H1 (cell line): ENCODE measurements at regions not wholly inside any gene's neighbourhood (a gene's known extent, or its start where the extent isn't known, plus 50 kb on each side); places are given as distances from the start of the nearest gene placed in this dataset.

ENCODE experiments used
- CTCF ChIA-PET: fragments of 300-600 bp; sonication (Branson Sonifier 250); formaldehyde crosslinking; loops from one replicate; lab custom pipeline; 2021; ENCODE audit not compliant: partially characterized antibody; lab: Charles Lee
- POLR2A ChIA-PET: fragments of 300-600 bp; sonication (Branson Sonifier 250); formaldehyde crosslinking; loops from one replicate; lab custom pipeline; 2021; ENCODE audit warnings: inconsistent platforms; ENCODE audit not compliant: partially characterized antibody; lab: Charles Lee
- DNase-seq, 2 experiments: peaks; one replicate each; pipeline versions ENCODE4 v3.0.0 to v3.0.0-alpha.2; 2010 to 2022; ENCODE audit warnings: low spot score in 2 of 2, low read depth in 1 of 2, mixed read lengths in 1 of 2
- FAIRE-seq: peaks from 2 replicates; lab custom pipeline; 2011; peaks lifted over from hg19 to GRCh38; lab: Jason Lieb, UNC
- H2AFZ ChIP-seq: 2 replicates; pipeline ENCODE4 v1.8.1; 2012; ENCODE audit warnings: low read length, inconsistent platforms
- H2AK5ac ChIP-seq: 2 replicates; pipeline ENCODE4 v1.6.1; 2013; ENCODE audit warnings: low read depth, low read length
- H2BK120ac ChIP-seq: replicated peaks from 2 replicates; pipeline ENCODE3; 2013; ENCODE audit warnings: low read depth, low read length, inconsistent platforms
- H2BK12ac ChIP-seq: 2 replicates; pipeline ENCODE4 v1.6.1; 2013; ENCODE audit warnings: low read depth, low read length
- H2BK15ac ChIP-seq: 2 replicates; pipeline ENCODE4 v1.6.1; 2013; ENCODE audit warnings: low read length
- H2BK20ac ChIP-seq: 2 replicates; pipeline ENCODE4 v1.6.1; 2013; ENCODE audit warnings: low read length
- H2BK5ac ChIP-seq: 2 replicates; pipeline ENCODE4 v1.6.1; 2013; ENCODE audit warnings: low read depth, low read length
- H3K14ac ChIP-seq: 2 replicates; pipeline ENCODE4 v1.6.1; 2013; ENCODE audit warnings: inconsistent platforms; ENCODE audit not compliant: insufficient read length
- H3K18ac ChIP-seq: 2 replicates; pipeline ENCODE4 v1.6.1; 2013; ENCODE audit warnings: low read length; ENCODE audit errors: extremely low read depth
- H3K23ac ChIP-seq: 2 replicates; pipeline ENCODE4 v1.6.1; 2013; ENCODE audit warnings: inconsistent platforms; ENCODE audit not compliant: insufficient read length
- H3K23me2 ChIP-seq: 2 replicates; pipeline ENCODE4 v1.6.1; 2013; ENCODE audit warnings: low read depth, low read length
- H3K27ac ChIP-seq: 2 replicates; pipeline ENCODE4 v1.6.1; 2011; ENCODE audit warnings: low read depth, low read length, inconsistent platforms
- H3K27me3 ChIP-seq, 4 experiments: replicated peaks in 1 of 4; 1 replicate in 1 of 4; 2 replicates in 3 of 4; pipeline versions ENCODE4 v1.6.1 to v1.8.1; 2011 to 2013; ENCODE audit warnings: low read length in 3 of 4, mild to moderate bottlenecking in 3 of 4, inconsistent platforms in 2 of 4, mixed read lengths in 2 of 4, moderate library complexity in 1 of 4; ENCODE audit not compliant: control insufficient read depth in 3 of 4, insufficient read depth in 3 of 4; ENCODE audit errors: extremely low read depth in 1 of 4
- H3K36me3 ChIP-seq, 4 experiments: 2 replicates each; pipeline versions ENCODE4 v1.6.1 to v1.8.1; 2011 to 2013; ENCODE audit warnings: mild to moderate bottlenecking in 4 of 4, low read length in 3 of 4, moderate library complexity in 2 of 4, control low read depth in 1 of 4, inconsistent platforms in 1 of 4; ENCODE audit not compliant: insufficient read depth in 4 of 4, control insufficient read depth in 2 of 4
- H3K4ac ChIP-seq: replicated peaks from 2 replicates; pipeline ENCODE3; 2013; ENCODE audit warnings: low read length, low read depth, mixed read lengths, inconsistent platforms; ENCODE audit not compliant: insufficient read length
- H3K4me1 ChIP-seq, 4 experiments: replicated peaks in 1 of 4; 1 replicate in 1 of 4; 2 replicates in 3 of 4; pipeline versions ENCODE4 v1.6.1 to v1.8.1; 2011 to 2013; ENCODE audit warnings: low read length in 3 of 4, inconsistent platforms in 2 of 4, mixed read lengths in 1 of 4; ENCODE audit not compliant: insufficient read depth in 4 of 4, control insufficient read depth in 3 of 4
- H3K4me2 ChIP-seq, 2 experiments: 2 replicates each; pipeline versions ENCODE4 v1.6.1 to v1.8.1; 2011 to 2013; ENCODE audit warnings: low read depth in 2 of 2, low read length in 2 of 2, control low read depth in 1 of 2, inconsistent platforms in 1 of 2, mild to moderate bottlenecking in 1 of 2; ENCODE audit not compliant: insufficient read depth in 1 of 2
- H3K4me3 ChIP-seq, 4 experiments: fragments of 200-600, 300-600 bp in 1 of 4; sonication (generic), shearing (Covaris generic), sonication (Bioruptor Twin) in 1 of 4; 2 replicates each; pipeline versions ENCODE4 v1.5.1 to v1.8.1; 2011 to 2016; ENCODE audit warnings: low read length in 4 of 4, low read depth in 3 of 4, control low read depth in 2 of 4, inconsistent platforms in 2 of 4, mild to moderate bottlenecking in 2 of 4, mixed read lengths in 1 of 4, moderate library complexity in 1 of 4; ENCODE audit not compliant: insufficient read depth in 2 of 4; ENCODE audit errors: extremely low read depth in 1 of 4
- H3K56ac ChIP-seq: replicated peaks from 2 replicates; pipeline ENCODE3; 2013; ENCODE audit warnings: low read depth, mild to moderate bottlenecking, mixed read lengths, low read length, inconsistent platforms; ENCODE audit not compliant: insufficient read length
- H3K79me1 ChIP-seq: 2 replicates; pipeline ENCODE4 v1.6.1; 2013; ENCODE audit warnings: low read depth, low read length, control low read depth
- H3K79me2 ChIP-seq, 2 experiments: 2 replicates each; pipeline versions ENCODE4 v1.6.1 to v1.8.1; 2012 to 2013; ENCODE audit warnings: low read length in 2 of 2, mild to moderate bottlenecking in 2 of 2, inconsistent platforms in 1 of 2; ENCODE audit not compliant: insufficient read depth in 2 of 2, control insufficient read depth in 1 of 2
- H3K9ac ChIP-seq, 4 experiments: replicated peaks in 1 of 4; 1 replicate in 1 of 4; 2 replicates in 3 of 4; pipeline versions ENCODE4 v1.6.1 to v1.8.1; 2011 to 2013; ENCODE audit warnings: low read depth in 3 of 4, low read length in 3 of 4, control low read depth in 2 of 4, mild to moderate bottlenecking in 2 of 4, moderate library complexity in 2 of 4, inconsistent platforms in 1 of 4; ENCODE audit errors: extremely low read depth in 1 of 4
- H3K9me3 ChIP-seq, 2 experiments: 2 replicates each; pipeline versions ENCODE4 v1.6.1 to v1.8.1; 2012 to 2013; ENCODE audit warnings: mild to moderate bottlenecking in 2 of 2, moderate library complexity in 2 of 2, control low read depth in 1 of 2, inconsistent platforms in 1 of 2, low read depth in 1 of 2, low read length in 1 of 2, mixed read lengths in 1 of 2; ENCODE audit not compliant: insufficient read depth in 2 of 2
- H4K20me1 ChIP-seq, 2 experiments: replicated peaks in 1 of 2; 2 replicates each; pipeline versions ENCODE3 to v1.8.1; 2011 to 2013; ENCODE audit warnings: inconsistent platforms in 2 of 2, low read length in 2 of 2, mild to moderate bottlenecking in 1 of 2; ENCODE audit not compliant: insufficient read depth in 2 of 2, control insufficient read depth in 1 of 2
- H4K5ac ChIP-seq: 2 replicates; pipeline ENCODE4 v1.6.1; 2013; ENCODE audit warnings: low read length, low read depth, mixed read lengths, inconsistent platforms; ENCODE audit not compliant: insufficient read length
- H4K8ac ChIP-seq: 2 replicates; pipeline ENCODE4 v1.8.0; 2013; ENCODE audit warnings: mild to moderate bottlenecking, moderate library complexity, low read length, inconsistent platforms; ENCODE audit not compliant: insufficient read depth; ENCODE audit errors: extremely low read depth
- H4K91ac ChIP-seq: replicated peaks from 2 replicates; pipeline ENCODE3; 2013; ENCODE audit warnings: low read length, mixed read lengths, inconsistent platforms; ENCODE audit not compliant: insufficient read length
- CEBPB ChIP-seq: IDR thresholded peaks from 2 replicates; pipeline ENCODE4 v1.6.1; 2012; ENCODE audit warnings: low read depth, low read length
- GTF2F1 ChIP-seq: IDR thresholded peaks from 2 replicates; pipeline ENCODE4 v1.6.1; 2012; ENCODE audit warnings: low read depth, low read length, improper control_type of control experiment, borderline replicate concordance
- JUN ChIP-seq: IDR thresholded peaks from 2 replicates; pipeline ENCODE4 v1.6.1; 2011; ENCODE audit warnings: low read depth, mild to moderate bottlenecking, improper control_type of control experiment, low read length
- KDM1A ChIP-seq: fragments of 200-600, 300-600 bp; sonication (generic); IDR thresholded peaks from 2 replicates; pipeline ENCODE4 v1.7.1; 2016; ENCODE audit warnings: mild to moderate bottlenecking, low read length, borderline replicate concordance
- RXRA ChIP-seq: IDR thresholded peaks from 2 replicates; pipeline ENCODE4 v1.6.1; 2011; ENCODE audit warnings: low read depth, mild to moderate bottlenecking, low read length, moderate library complexity; ENCODE audit not compliant: insufficient read depth
- WGBS, 2 experiments: shearing (Covaris generic) in 1 of 2; methylation state at CpG; one replicate each; pipeline versions ENCODE4 v1.1.6 to v1.1.7; 2013 to 2015; ENCODE audit warnings: low lambda C conversion rate in 2 of 2, mixed read lengths in 2 of 2, inconsistent platforms in 1 of 2, low coverage in 1 of 2, missing lambda C conversion rate in 1 of 2; ENCODE audit not compliant: insufficient replicate concordance in 2 of 2, insufficient coverage in 1 of 2, insufficient read length in 1 of 2; ENCODE audit errors: extremely low coverage in 1 of 2, missing lambda C conversion rate in 1 of 2; 5-methylcytosine and 5-hydroxymethylcytosine counted together
- TF ChIP-seq, protein P1 (sequence below): IDR thresholded peaks from 2 replicates; pipeline ENCODE4 v1.6.1; 2012; ENCODE audit warnings: inconsistent platforms

DNA sequence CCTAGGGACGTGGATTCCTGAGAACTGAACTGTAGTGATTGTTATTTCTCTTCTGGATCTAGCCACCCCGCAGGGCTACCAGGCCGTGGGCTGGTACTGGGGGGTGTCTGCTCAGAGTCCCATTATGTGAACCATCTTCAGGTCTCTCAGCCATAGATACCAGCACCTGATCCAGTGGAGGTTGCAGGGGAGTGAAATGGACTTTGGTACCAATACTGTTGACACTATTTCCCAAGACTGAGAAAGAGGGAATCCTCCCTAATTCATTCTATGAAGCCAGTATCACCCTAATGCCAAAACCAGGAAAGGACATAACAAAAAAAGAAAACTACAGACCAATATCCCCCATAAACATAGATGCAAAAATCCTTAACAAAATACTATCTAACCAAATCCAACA, 237.0 kb upstream of the AGTR1 start:
- CTCF ChIA-PET, result no interaction called here
- Histone ChIP-seq H3K23me2 (no peaks in the 10 kb centered on the region), H3K4ac (no peak overlapping the region), H4K91ac (no peak overlapping the region), H3K56ac (no peak overlapping the region), H3K36me3 (no peaks in the 10 kb centered on the region), H2AK5ac (no peak overlapping the region), H3K9ac (no peak overlapping the region), H3K79me2 (no peaks in the 10 kb centered on the region), H3K4me2 (no peak overlapping the region), H2BK5ac (no peak overlapping the region), H4K8ac (no peak overlapping the region), H4K20me1 (no peaks in the 10 kb centered on the region), H2AFZ (no peak overlapping the region), H4K5ac (no peak overlapping the region), H3K27ac (no peak overlapping the region), H3K27me3 (no peaks in the 10 kb centered on the region), H3K79me1 (no peaks in the 10 kb centered on the region), H2BK20ac (no peak overlapping the region), H3K23ac (no peak overlapping the region), H3K4me3 (no peak overlapping the region), H3K9me3 (peaks cover 3% of the 10 kb centered on the region in 2 experiments; a peak in 1 of 4 replicates), H2BK15ac (no peak overlapping the region), H3K14ac (no peak overlapping the region), H3K4me1 (peaks cover 0 to 2% (median 0%) of the 10 kb centered on the region in 4 experiments; a peak in 1 of 7 replicates), H2BK120ac (no peak overlapping the region), H2BK12ac (no peak overlapping the region)
- FAIRE-seq (no peak), DNase-seq (no peak)
- 93% methylated on average over 3 of the region's 3 CpGs; no CpG with 5 or more reads in 1 of the 2 experiments for WGBS, 2 experiments
- POLR2A ChIA-PET, result no interaction called here
- no peak for TF ChIP-seq GTF2F1
- TF ChIP-seq RXRA, result no peak
- no peak for TF ChIP-seq CEBPB
- TF ChIP-seq JUN, result no peak
- TF ChIP-seq, protein P1, sequence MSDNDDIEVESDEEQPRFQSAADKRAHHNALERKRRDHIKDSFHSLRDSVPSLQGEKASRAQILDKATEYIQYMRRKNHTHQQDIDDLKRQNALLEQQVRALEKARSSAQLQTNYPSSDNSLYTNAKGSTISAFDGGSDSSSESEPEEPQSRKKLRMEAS, result no peak
- TF ChIP-seq KDM1A, result no peak
- TF ChIP-seq, all 59 proteins: peak for 0
- H3K18ac ChIP-seq, result no peak overlapping the region
